SK-N-SH (cell line): ENCODE measurements at regions not wholly inside any gene's neighbourhood (a gene's known extent, or its start where the extent isn't known, plus 50 kb on each side); places are given as distances from the start of the nearest gene placed in this dataset.

Experiments used
- CTCF ChIA-PET: fragments of 300-600, 350-600 bp; formaldehyde crosslinking; extraction: SDS; loops from one replicate; lab custom pipeline; 2021; lab: Yijun Ruan, JAX
- POLR2A ChIA-PET: fragments of 350-600 bp; sonication (Branson Sonifier 250); formaldehyde crosslinking; extraction: SDS; loops from one replicate; lab custom pipeline; 2020; ENCODE audit warnings: antibody characterized with exemption, inconsistent platforms; lab: Yijun Ruan, JAX
- DNase-seq: peaks from one replicate; pipeline ENCODE4 v3.0.0; 2012
- H2AFZ ChIP-seq: fragments of 200-600 bp; sonication (generic); 2 replicates; pipeline ENCODE4 v1.8.1; 2016; ENCODE audit warnings: antibody characterized with exemption, mild to moderate bottlenecking, low read depth
- H3F3A ChIP-seq: fragments of 200-600 bp; sonication (generic); replicated peaks from 2 replicates; pipeline ENCODE3; 2016; ENCODE audit warnings: antibody characterized with exemption, mild to moderate bottlenecking; ENCODE audit not compliant: insufficient read depth
- H3K27ac ChIP-seq, 2 experiments: fragments of 200-500 bp in 1 of 2; fragments of 200-600 bp in 1 of 2; sonication (Bioruptor generic) in 1 of 2; sonication (generic), shearing (Covaris generic) in 1 of 2; 2 replicates each; pipeline versions ENCODE4 v1.5.1 to v1.6.1; 2014 to 2016; ENCODE audit warnings: low read depth in 2 of 2, inconsistent platforms in 1 of 2, low read length in 1 of 2, mild to moderate bottlenecking in 1 of 2, mixed read lengths in 1 of 2
- H3K27me3 ChIP-seq: fragments of 200-600 bp; sonication (generic), shearing (Covaris generic); 2 replicates; pipeline ENCODE4 v1.6.1; 2016; ENCODE audit warnings: mixed run types; ENCODE audit not compliant: insufficient read depth
- H3K36me3 ChIP-seq, 2 experiments: fragments of 200-500 bp in 1 of 2; fragments of 200-600 bp in 1 of 2; sonication (Bioruptor generic) in 1 of 2; sonication (generic) in 1 of 2; replicated peaks in 1 of 2; 2 replicates each; pipeline versions ENCODE3 to v1.5.1; 2014 to 2016; ENCODE audit warnings: low read length in 1 of 2, mild to moderate bottlenecking in 1 of 2; ENCODE audit not compliant: insufficient read depth in 2 of 2, control insufficient read depth in 1 of 2
- H3K4me1 ChIP-seq, 2 experiments: fragments of 200-500 bp in 1 of 2; fragments of 200-600 bp in 1 of 2; sonication (Bioruptor generic) in 1 of 2; sonication (generic), shearing (Covaris generic) in 1 of 2; 2 replicates each; pipeline versions ENCODE4 v1.5.1 to v1.6.1; 2014 to 2016; ENCODE audit warnings: low read depth in 1 of 2, low read length in 1 of 2, mixed run types in 1 of 2; ENCODE audit not compliant: insufficient read depth in 2 of 2, control insufficient read depth in 1 of 2
- H3K4me2 ChIP-seq: fragments of 200-600 bp; sonication (generic), shearing (Covaris generic); 2 replicates; pipeline ENCODE4 v1.6.1; 2017; ENCODE audit warnings: mixed run types
- H3K4me3 ChIP-seq, 2 experiments: fragments of 200-500 bp in 1 of 2; fragments of 200-600 bp in 1 of 2; sonication (Bioruptor generic) in 1 of 2; sonication (generic), shearing (Covaris generic) in 1 of 2; 2 replicates each; pipeline versions ENCODE4 v1.5.1 to v1.8.1; 2014 to 2016; ENCODE audit warnings: low read depth in 2 of 2, inconsistent platforms in 1 of 2, low read length in 1 of 2, mild to moderate bottlenecking in 1 of 2, mixed read lengths in 1 of 2, moderate library complexity in 1 of 2
- H3K79me2 ChIP-seq: fragments of 200-600 bp; sonication (generic); 2 replicates; pipeline ENCODE4 v1.8.1; 2017; ENCODE audit warnings: mild to moderate bottlenecking; ENCODE audit not compliant: insufficient read depth
- H3K9ac ChIP-seq: fragments of 200-600 bp; sonication (generic); 2 replicates; pipeline ENCODE4 v1.6.1; 2017; ENCODE audit warnings: mixed run types
- H3K9me2 ChIP-seq: fragments of 200-600 bp; sonication (generic); 2 replicates; pipeline ENCODE4 v1.6.1; 2017; ENCODE audit warnings: mixed run types
- H3K9me3 ChIP-seq: fragments of 200-600 bp; sonication (generic); 2 replicates; pipeline ENCODE4 v1.6.1; 2017; ENCODE audit warnings: mixed run types, mild to moderate bottlenecking, moderate library complexity
- H4K20me1 ChIP-seq: fragments of 200-600 bp; sonication (generic); 2 replicates; pipeline ENCODE4 v1.6.1; 2017; ENCODE audit warnings: mild to moderate bottlenecking, mixed run types; ENCODE audit not compliant: insufficient read depth
- CHD2 ChIP-seq: fragments of 150-350 bp; IDR thresholded peaks from 2 replicates; pipeline ENCODE4 v1.6.1; 2018; ENCODE audit warnings: low read length; ENCODE audit not compliant: partially characterized antibody
- ELF1 ChIP-seq: IDR thresholded peaks from 2 replicates; pipeline ENCODE4 v1.4.0; 2012
- FOSL2 ChIP-seq: IDR thresholded peaks from 2 replicates; pipeline ENCODE4 v1.4.0; 2012; ENCODE audit warnings: low read depth, mild to moderate bottlenecking, moderate library complexity, borderline replicate concordance
- FOXJ3 ChIP-seq: sonication (generic); formaldehyde crosslinking; IDR thresholded peaks from 2 replicates; pipeline ENCODE4 v1.5.1; 2020; ENCODE audit warnings: mild to moderate bottlenecking, missing genetic modification reagents
- FOXM1 ChIP-seq: IDR thresholded peaks from 2 replicates; pipeline ENCODE4 v1.4.0; 2012; ENCODE audit warnings: low read depth, mild to moderate bottlenecking
- IRF3 ChIP-seq: fragments of 150-350 bp; IDR thresholded peaks from 2 replicates; pipeline ENCODE4 v1.6.1; 2016; ENCODE audit warnings: mild to moderate bottlenecking, low read depth, low read length
- JUND ChIP-seq: IDR thresholded peaks from 2 replicates; pipeline ENCODE4 v1.4.0; 2012
- MAX ChIP-seq: IDR thresholded peaks from 2 replicates; pipeline ENCODE4 v1.4.0; 2012; ENCODE audit warnings: low read depth
- MEF2A ChIP-seq: IDR thresholded peaks from 2 replicates; pipeline ENCODE4 v1.4.0; 2012; ENCODE audit warnings: low read depth, borderline replicate concordance
- NFIC ChIP-seq: IDR thresholded peaks from 2 replicates; pipeline ENCODE4 v1.4.0; 2012; ENCODE audit warnings: borderline replicate concordance
- NRF1 ChIP-seq: IDR thresholded peaks from 2 replicates; pipeline ENCODE4 v1.6.1; 2012; ENCODE audit warnings: low read depth, mild to moderate bottlenecking, low read length
- POLR2AphosphoS5 ChIP-seq: IDR thresholded peaks from 2 replicates; pipeline ENCODE4 v1.6.1; 2012; ENCODE audit warnings: low read depth, low read length
- RAD21 ChIP-seq: IDR thresholded peaks from 2 replicates; pipeline ENCODE4 v1.6.1; 2012; ENCODE audit warnings: mild to moderate bottlenecking, low read length
- REST ChIP-seq: IDR thresholded peaks from 2 replicates; pipeline ENCODE4 v1.6.1; 2012; ENCODE audit warnings: mild to moderate bottlenecking, low read depth, low read length, moderate library complexity
- RFX5 ChIP-seq: IDR thresholded peaks from 2 replicates; pipeline ENCODE4 v1.6.1; 2012; ENCODE audit warnings: mild to moderate bottlenecking, improper control_type of control experiment, low read length
- RXRA ChIP-seq: IDR thresholded peaks from 2 replicates; pipeline ENCODE4 v1.4.0; 2012; ENCODE audit warnings: low read depth, mild to moderate bottlenecking, borderline replicate concordance
- TAF1 ChIP-seq: IDR thresholded peaks from 2 replicates; pipeline ENCODE4 v1.6.1; 2012; ENCODE audit warnings: low read depth, mild to moderate bottlenecking, low read length, moderate library complexity, borderline replicate concordance
- TCF12 ChIP-seq: IDR thresholded peaks from 2 replicates; pipeline ENCODE4 v1.4.0; 2012
- USF1 ChIP-seq: IDR thresholded peaks from 2 replicates; pipeline ENCODE4 v1.4.0; 2012; ENCODE audit warnings: low read depth, borderline replicate concordance
- WGBS: methylation state at CpG from one replicate; pipeline ENCODE4 v1.1.6; 2017; ENCODE audit warnings: low lambda C conversion rate; 5-methylcytosine and 5-hydroxymethylcytosine counted together
- TF ChIP-seq, protein P1 (sequence below): IDR thresholded peaks from 2 replicates; pipeline ENCODE4; 2012
- TF ChIP-seq, protein P2 (sequence below): IDR thresholded peaks from 2 replicates; pipeline ENCODE4 v1.4.0; 2012; ENCODE audit warnings: low read depth, borderline replicate concordance

- no peaks in the 10 kb centered on the region for H3K9me2 ChIP-seq
- H3K79me2 ChIP-seq: no peaks in the 10 kb centered on the region
- WGBS: 52% methylated on average over 4 of the region's 4 CpGs
- POLR2A ChIA-PET: no interaction called here
- no peak overlapping the region for H3K4me3 ChIP-seq
- H3K4me1 ChIP-seq: no peaks in the 10 kb centered on the region
- H3F3A ChIP-seq: no peaks in the 10 kb centered on the region
- no peaks in the 10 kb centered on the region for H4K20me1 ChIP-seq
- DNase-seq: no peak
- no peak overlapping the region for H2AFZ ChIP-seq
- H3K27ac ChIP-seq: no peak overlapping the region
- no peaks in the 10 kb centered on the region for H3K36me3 ChIP-seq
- CTCF ChIA-PET: no interaction called here
- no peak overlapping the region for H3K9ac ChIP-seq
- 0 out of 2 replicates have a peak overlapping the region, but pooled peaks have one; percentile 41 for H3K4me2 ChIP-seq
- no peaks in the 10 kb centered on the region for H3K9me3 ChIP-seq
- TF ChIP-seq REST (no peak), NFIC (no peak), MEF2A (no peak), NRF1 (no peak), USF1 (no peak), RXRA (no peak), FOXM1 (no peak), POLR2AphosphoS5 (no peak), ELF1 (no peak), CHD2 (no peak)
- H3K27me3 ChIP-seq: no peaks in the 10 kb centered on the region
Measured at GRCh38 chr9:12539580-12539975, 153.6 kb upstream of the TYRP1 start.

DNA sequence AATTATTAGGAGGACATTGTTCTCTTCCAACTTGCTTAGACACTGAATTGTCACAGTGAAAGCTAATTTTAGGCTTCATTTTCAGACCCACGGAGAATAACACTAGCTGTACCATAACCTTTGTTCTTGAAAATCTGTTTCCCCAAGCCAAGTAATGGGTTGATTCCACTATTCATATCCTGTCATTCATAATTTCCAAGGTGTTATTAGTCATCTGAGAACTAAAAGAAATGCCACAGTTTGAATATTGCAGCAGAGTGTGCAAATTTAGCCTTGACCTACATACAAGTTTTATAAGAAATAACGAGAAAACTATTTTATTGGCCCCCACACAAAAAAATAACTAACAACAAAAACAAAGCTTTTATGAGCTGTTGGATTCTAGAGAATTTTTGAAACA lies 148.5 kb upstream of the TYRP1 start:
- H3K79me2 ChIP-seq: no peaks in the 10 kb centered on the region
- no peak overlapping the region for H2AFZ ChIP-seq
- H3K9ac ChIP-seq: no peak overlapping the region
- POLR2A ChIA-PET: no interaction called here
- no peaks in the 10 kb centered on the region for H3K27me3 ChIP-seq
- H3K4me1 ChIP-seq: no peaks in the 10 kb centered on the region
- TF ChIP-seq RAD21 (no peak), FOSL2 (no peak), TAF1 (no peak), FOXJ3 (CRISPR knock-in tag) (no peak), RXRA (no peak), TCF12 (no peak), FOXM1 (no peak), NFIC (no peak), RFX5 (no peak), MAX (no peak), IRF3 (no peak), CHD2 (no peak), JUND (no peak)
- TF ChIP-seq, protein P1, sequence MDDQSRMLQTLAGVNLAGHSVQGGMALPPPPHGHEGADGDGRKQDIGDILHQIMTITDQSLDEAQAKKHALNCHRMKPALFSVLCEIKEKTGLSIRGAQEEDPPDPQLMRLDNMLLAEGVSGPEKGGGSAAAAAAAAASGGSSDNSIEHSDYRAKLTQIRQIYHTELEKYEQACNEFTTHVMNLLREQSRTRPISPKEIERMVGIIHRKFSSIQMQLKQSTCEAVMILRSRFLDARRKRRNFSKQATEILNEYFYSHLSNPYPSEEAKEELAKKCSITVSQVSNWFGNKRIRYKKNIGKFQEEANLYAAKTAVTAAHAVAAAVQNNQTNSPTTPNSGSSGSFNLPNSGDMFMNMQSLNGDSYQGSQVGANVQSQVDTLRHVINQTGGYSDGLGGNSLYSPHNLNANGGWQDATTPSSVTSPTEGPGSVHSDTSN: no peak
- TF ChIP-seq, protein P2, sequence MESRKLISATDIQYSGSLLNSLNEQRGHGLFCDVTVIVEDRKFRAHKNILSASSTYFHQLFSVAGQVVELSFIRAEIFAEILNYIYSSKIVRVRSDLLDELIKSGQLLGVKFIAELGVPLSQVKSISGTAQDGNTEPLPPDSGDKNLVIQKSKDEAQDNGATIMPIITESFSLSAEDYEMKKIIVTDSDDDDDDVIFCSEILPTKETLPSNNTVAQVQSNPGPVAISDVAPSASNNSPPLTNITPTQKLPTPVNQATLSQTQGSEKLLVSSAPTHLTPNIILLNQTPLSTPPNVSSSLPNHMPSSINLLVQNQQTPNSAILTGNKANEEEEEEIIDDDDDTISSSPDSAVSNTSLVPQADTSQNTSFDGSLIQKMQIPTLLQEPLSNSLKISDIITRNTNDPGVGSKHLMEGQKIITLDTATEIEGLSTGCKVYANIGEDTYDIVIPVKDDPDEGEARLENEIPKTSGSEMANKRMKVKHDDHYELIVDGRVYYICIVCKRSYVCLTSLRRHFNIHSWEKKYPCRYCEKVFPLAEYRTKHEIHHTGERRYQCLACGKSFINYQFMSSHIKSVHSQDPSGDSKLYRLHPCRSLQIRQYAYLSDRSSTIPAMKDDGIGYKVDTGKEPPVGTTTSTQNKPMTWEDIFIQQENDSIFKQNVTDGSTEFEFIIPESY: no peak
- TF ChIP-seq, all 33 proteins: peak for 0
- no peak overlapping the region for H3K4me3 ChIP-seq
- no peaks in the 10 kb centered on the region for H3K9me3 ChIP-seq
- H4K20me1 ChIP-seq: no peaks in the 10 kb centered on the region
- H3K36me3 ChIP-seq: no peaks in the 10 kb centered on the region
- no peaks in the 10 kb centered on the region for H3K9me2 ChIP-seq
- CTCF ChIA-PET: interaction anchor here (0.7 to 1.4 kb wide), 2 partner anchors 11 to 80 kb away, joined by 3 read pairs; no protein-coding TSS in a partner anchor
- H3K4me2 ChIP-seq: no peak overlapping the region
- no peak for DNase-seq
- 0% methylated on average over 2 of the region's 2 CpGs for WGBS
- no peaks in the 10 kb centered on the region for H3F3A ChIP-seq
- no peak overlapping the region for H3K27ac ChIP-seq
